ENCODE measurements at regions not wholly inside any gene's neighbourhood (a gene's known extent, or its start where the extent isn't known, plus 50 kb on each side); places are given as distances from the start of the nearest gene placed in this dataset.
"Not testable (repeated sequence)": the region's sequence is repeated elsewhere in the genome, so short reads cannot be mapped to it uniquely, and the experiment has no call there.

GRCh38 chr9:64813072-64813471 lies 471.9 kb downstream of the FOXD4L5 start:
- H3K79me2 ChIP-seq; H3K4me2 ChIP-seq; DNase-seq (ENCODE audit: low spot score); H2AFZ ChIP-seq; H4K20me1 ChIP-seq (ENCODE audit: insufficient read depth, poor library complexity, severe bottlenecking); H3K4me3 ChIP-seq; H3K4me1 ChIP-seq (ENCODE audit: insufficient read depth); H3K36me3 ChIP-seq (replicated peaks; ENCODE audit: insufficient read depth, low read depth); H3K9me2 ChIP-seq (replicated peaks; ENCODE audit: insufficient read depth); H3K9me3 ChIP-seq (ENCODE audit: low read depth); H3K27me3 ChIP-seq; H3K27ac ChIP-seq: not testable (repeated sequence)

- not testable (repeated sequence) for H3K4me3 ChIP-seq; H3K9me3 ChIP-seq (ENCODE audit: low read depth); H3K27me3 ChIP-seq; H2AFZ ChIP-seq; DNase-seq (ENCODE audit: low spot score); H3K9me2 ChIP-seq (replicated peaks; ENCODE audit: insufficient read depth); H3K27ac ChIP-seq; H4K20me1 ChIP-seq (ENCODE audit: insufficient read depth, poor library complexity, severe bottlenecking); H3K4me2 ChIP-seq; H3K4me1 ChIP-seq (ENCODE audit: insufficient read depth); H3K36me3 ChIP-seq (replicated peaks; ENCODE audit: insufficient read depth, low read depth); H3K79me2 ChIP-seq
- WGBS (ENCODE audit: low lambda C conversion rate, missing lambda C conversion rate), result 64% methylated on average over 3 of the region's 3 CpGs
Measured at GRCh38 chr9:64778667-64779066, 506.3 kb downstream of the FOXD4L5 start.

- not testable (repeated sequence) for H3K27ac ChIP-seq; H2AFZ ChIP-seq; H3K9me2 ChIP-seq (replicated peaks; ENCODE audit: insufficient read depth); H3K4me3 ChIP-seq; H4K20me1 ChIP-seq (ENCODE audit: insufficient read depth, poor library complexity, severe bottlenecking); H3K36me3 ChIP-seq (replicated peaks; ENCODE audit: insufficient read depth, low read depth); H3K79me2 ChIP-seq; H3K27me3 ChIP-seq; H3K9me3 ChIP-seq (ENCODE audit: low read depth); DNase-seq (ENCODE audit: low spot score); H3K4me1 ChIP-seq (ENCODE audit: insufficient read depth); H3K4me2 ChIP-seq
- whole genome bisulfite sequencing (ENCODE audit: low lambda C conversion rate, missing lambda C conversion rate), result 27% methylated on average over 1 of the region's 2 CpGs
Measured at GRCh38 chr9:64776269-64776668, 508.7 kb downstream of the FOXD4L5 start.

DNA sequence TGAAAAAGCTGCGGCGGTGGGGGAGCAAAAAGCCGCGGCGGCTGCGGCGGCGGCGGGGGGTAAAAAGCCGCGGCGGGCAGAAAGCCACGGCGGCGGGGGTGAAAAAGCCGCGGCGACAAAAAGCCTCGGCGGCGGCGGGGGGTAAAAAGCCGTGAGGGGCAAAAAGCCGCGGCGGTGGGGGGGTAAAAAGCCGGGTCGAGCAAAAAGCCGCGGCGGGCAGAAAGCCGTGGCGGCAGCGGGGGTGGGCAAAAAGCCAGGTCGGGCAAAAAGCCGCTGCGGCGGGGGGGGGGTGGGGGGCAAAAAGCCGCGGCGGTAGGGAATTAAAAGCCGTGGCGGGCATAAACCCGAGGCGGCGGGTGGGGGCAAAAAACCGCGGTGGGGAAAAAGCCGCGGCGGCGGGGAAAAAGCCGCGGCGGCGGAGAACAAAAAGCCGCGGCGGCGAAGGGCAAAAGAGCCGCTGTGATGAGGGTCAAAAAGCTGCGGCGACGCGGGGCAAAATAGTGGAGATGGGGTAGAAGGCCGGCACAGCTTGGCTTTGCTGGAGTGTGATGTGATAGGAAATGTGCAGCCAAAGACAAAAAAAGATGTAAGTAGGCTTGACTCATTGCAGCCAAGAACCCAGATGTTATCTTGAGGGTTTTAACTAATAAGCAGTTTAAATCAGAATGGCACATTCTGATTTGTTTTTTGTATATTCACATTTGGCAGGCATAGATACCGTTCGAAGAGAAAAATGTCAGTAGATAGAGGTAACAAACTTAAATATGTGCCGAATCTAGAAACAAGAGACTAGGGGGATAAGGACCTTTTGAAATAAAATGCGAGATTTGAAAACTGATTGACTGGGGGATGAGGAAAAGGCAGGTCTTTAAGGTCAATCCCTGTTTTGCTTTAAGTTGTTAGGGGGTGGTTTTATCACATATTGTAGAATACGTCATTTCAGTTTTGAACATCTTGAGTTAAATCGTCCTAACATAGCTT lies 509.9 kb downstream of the FOXD4L5 start:
- H3K4me1 ChIP-seq (ENCODE audit: insufficient read depth); H3K27me3 ChIP-seq; H3K4me3 ChIP-seq; H3K9me2 ChIP-seq (replicated peaks; ENCODE audit: insufficient read depth); H3K36me3 ChIP-seq (replicated peaks; ENCODE audit: insufficient read depth, low read depth); H3K9me3 ChIP-seq (ENCODE audit: low read depth); H4K20me1 ChIP-seq (ENCODE audit: insufficient read depth, poor library complexity, severe bottlenecking); H3K79me2 ChIP-seq; H2AFZ ChIP-seq; H3K27ac ChIP-seq: not testable (repeated sequence)
- peak; percentile 2 for DNase-seq (ENCODE audit: low spot score)
- 21% methylated on average over 10 of the region's 72 CpGs for WGBS (ENCODE audit: low lambda C conversion rate, missing lambda C conversion rate)
- peak overlapping the region; percentile 88 for H3K4me2 ChIP-seq

GRCh38 chr9:64774004-64774812 lies 510.8 kb downstream of the FOXD4L5 start:
- not testable (repeated sequence) for H3K27ac ChIP-seq; H3K27me3 ChIP-seq; H3K4me1 ChIP-seq (ENCODE audit: insufficient read depth); H3K4me3 ChIP-seq; H4K20me1 ChIP-seq (ENCODE audit: insufficient read depth, poor library complexity, severe bottlenecking); H2AFZ ChIP-seq; H3K79me2 ChIP-seq; H3K36me3 ChIP-seq (replicated peaks; ENCODE audit: insufficient read depth, low read depth); H3K9me3 ChIP-seq (ENCODE audit: low read depth); H3K9me2 ChIP-seq (replicated peaks; ENCODE audit: insufficient read depth)
- H3K4me2 ChIP-seq, result peak overlapping the region; percentile 88
- DNase-seq (ENCODE audit: low spot score), result peak; percentile 3
- WGBS (ENCODE audit: low lambda C conversion rate, missing lambda C conversion rate), result 0% methylated on average over 10 of the region's 108 CpGs
- TF ChIP-seq EZH2phosphoT487 (IDR thresholded peaks at IDR 0.05; ENCODE audit: low read depth, severe bottlenecking, unreplicated experiment) (peak; percentile 35), EZH2 (IDR thresholded peaks at IDR 0.05; ENCODE audit: borderline replicate concordance) (peak; percentile 87)
